Parathyroid adenoma (tissue), 2 donors: ENCODE measurements at regions not wholly inside any gene's neighbourhood (a gene's known extent, or its start where the extent isn't known, plus 50 kb on each side); places are given as distances from the start of the nearest gene placed in this dataset.

ENCODE experiments used
- H2AFZ ChIP-seq: fragments of 300-600 bp; sonication (generic); one replicate; pipeline ENCODE4 v1.7.0; 2017; ENCODE audit warnings: antibody characterized with exemption, mild to moderate bottlenecking
- H3K27ac ChIP-seq: fragments of 300-600 bp; sonication (generic); one replicate; pipeline ENCODE4 v1.7.0; 2017
- H3K27me3 ChIP-seq: fragments of 300-600 bp; sonication (generic); one replicate; pipeline ENCODE4 v1.7.0; 2017; ENCODE audit warnings: low read length; ENCODE audit not compliant: control insufficient read depth, insufficient read depth
- H3K36me3 ChIP-seq: fragments of 300-600 bp; sonication (generic); one replicate; pipeline ENCODE4 v1.7.0; 2017; ENCODE audit warnings: low read length; ENCODE audit not compliant: control insufficient read depth, insufficient read depth
- H3K4me1 ChIP-seq: fragments of 300-600 bp; sonication (generic); one replicate; pipeline ENCODE4 v1.7.0; 2017; ENCODE audit warnings: control low read depth
- H3K4me2 ChIP-seq: fragments of 300-600 bp; sonication (generic); one replicate; pipeline ENCODE4 v1.7.0; 2017; ENCODE audit warnings: low read length
- H3K4me3 ChIP-seq: fragments of 300-600 bp; sonication (generic); one replicate; pipeline ENCODE4 v1.7.0; 2017; ENCODE audit warnings: low read depth, low read length
- H3K79me2 ChIP-seq: fragments of 300-600 bp; sonication (generic); one replicate; pipeline ENCODE4 v1.7.0; 2017; ENCODE audit warnings: control low read depth
- H3K9ac ChIP-seq: fragments of 300-600 bp; sonication (generic); one replicate; pipeline ENCODE4 v1.7.0; 2017; ENCODE audit warnings: mild to moderate bottlenecking
- H3K9me3 ChIP-seq: fragments of 300-600 bp; sonication (generic); one replicate; pipeline ENCODE4 v1.7.0; 2017; ENCODE audit warnings: low read length; ENCODE audit not compliant: control insufficient read depth
- TF ChIP-seq, protein P1 (sequence below): fragments of 300-600 bp; sonication (generic); IDR thresholded peaks from one replicate; pipeline ENCODE4 v1.7.0; 2017; ENCODE audit warnings: antibody characterized with exemption, mild to moderate bottlenecking
- donor health status: primary hyperparathyroidism.

DNA sequence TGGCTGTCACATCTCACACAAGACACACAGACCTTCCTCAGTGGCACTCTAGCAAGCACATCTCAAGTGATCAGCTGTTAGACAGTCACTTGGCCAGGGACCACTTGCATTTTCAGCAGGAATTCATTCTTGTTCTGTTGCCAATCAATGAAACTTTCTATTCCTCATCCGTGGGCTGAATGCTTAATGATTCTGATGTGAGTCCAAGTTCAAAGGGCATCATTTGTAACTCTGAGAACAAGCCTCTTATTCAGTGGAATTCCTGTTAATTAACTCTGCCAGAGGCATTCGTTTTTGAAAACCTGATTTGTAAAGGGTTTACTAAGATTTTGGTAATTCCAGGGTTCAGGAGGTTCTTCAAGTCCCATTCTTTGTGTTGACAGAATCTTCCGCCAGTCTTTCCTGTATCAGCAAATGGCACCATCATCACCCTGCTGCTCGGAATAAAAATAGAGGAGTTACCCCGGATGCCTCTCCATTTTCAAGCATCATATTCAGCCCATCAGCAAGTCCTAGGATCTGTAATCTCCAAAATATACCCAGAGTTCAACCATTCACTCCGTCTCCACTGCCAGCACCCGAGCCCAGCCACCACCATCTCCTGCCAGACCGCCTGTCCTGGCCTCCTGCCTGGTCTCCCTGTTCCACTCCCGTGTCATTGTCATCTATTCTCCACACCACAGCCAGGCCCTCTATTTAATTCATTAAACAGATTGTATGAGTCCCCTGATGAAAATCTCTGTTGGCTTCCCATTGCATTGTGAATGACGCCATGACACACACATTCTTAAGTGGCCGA, 473.4 kb downstream of the AACS start:
- no peaks in the 10 kb centered on the region for H3K9me3 ChIP-seq

DNA sequence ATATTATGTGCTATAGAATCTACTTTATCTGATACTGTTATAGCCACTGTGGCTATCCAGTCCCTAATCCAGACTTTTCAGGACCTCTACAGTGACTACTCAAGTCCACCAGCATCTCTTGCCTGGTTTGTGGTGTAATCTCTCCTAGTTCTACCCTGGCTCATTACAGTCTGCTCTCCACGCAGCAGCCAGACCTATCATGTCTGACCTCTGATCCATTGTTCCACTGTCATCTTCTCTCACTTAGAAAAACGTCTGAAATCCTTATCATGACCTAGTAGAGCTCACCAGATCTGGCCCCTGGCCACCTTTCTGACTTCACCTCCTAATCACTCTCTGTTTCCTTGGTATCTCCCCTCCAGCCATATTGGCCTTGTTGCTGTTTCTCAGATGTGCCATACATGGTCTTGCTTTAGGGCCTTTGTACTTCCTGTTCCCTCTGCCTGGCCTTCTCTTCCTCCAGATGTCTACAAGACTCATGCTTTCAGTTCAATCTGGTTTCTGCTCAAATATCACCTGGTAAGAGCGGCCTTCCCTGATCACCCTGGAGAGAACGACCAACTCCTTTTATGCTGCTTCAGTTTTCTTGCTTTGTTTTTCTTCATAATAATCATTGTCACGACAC, 475.5 kb downstream of the AACS start:
- Histone ChIP-seq H3K27ac (no peak overlapping the region), H3K4me2 (no peak overlapping the region), H2AFZ (no peak overlapping the region), H3K9me3 (no peaks in the 10 kb centered on the region), H3K4me1 (no peaks in the 10 kb centered on the region), H3K79me2 (no peaks in the 10 kb centered on the region), H3K9ac (no peak overlapping the region), H3K27me3 (no peaks in the 10 kb centered on the region), H3K4me3 (no peak overlapping the region), H3K36me3 (no peaks in the 10 kb centered on the region)
- TF ChIP-seq, protein P1, sequence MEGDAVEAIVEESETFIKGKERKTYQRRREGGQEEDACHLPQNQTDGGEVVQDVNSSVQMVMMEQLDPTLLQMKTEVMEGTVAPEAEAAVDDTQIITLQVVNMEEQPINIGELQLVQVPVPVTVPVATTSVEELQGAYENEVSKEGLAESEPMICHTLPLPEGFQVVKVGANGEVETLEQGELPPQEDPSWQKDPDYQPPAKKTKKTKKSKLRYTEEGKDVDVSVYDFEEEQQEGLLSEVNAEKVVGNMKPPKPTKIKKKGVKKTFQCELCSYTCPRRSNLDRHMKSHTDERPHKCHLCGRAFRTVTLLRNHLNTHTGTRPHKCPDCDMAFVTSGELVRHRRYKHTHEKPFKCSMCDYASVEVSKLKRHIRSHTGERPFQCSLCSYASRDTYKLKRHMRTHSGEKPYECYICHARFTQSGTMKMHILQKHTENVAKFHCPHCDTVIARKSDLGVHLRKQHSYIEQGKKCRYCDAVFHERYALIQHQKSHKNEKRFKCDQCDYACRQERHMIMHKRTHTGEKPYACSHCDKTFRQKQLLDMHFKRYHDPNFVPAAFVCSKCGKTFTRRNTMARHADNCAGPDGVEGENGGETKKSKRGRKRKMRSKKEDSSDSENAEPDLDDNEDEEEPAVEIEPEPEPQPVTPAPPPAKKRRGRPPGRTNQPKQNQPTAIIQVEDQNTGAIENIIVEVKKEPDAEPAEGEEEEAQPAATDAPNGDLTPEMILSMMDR, result no peak

More for the DNA sequence above, 473.4 kb downstream of the AACS start:
- TF ChIP-seq, protein P1, result no peak
- H3K4me2 ChIP-seq, result no peak overlapping the region
- H3K27ac ChIP-seq, result no peak overlapping the region
- H3K9ac ChIP-seq, result no peak overlapping the region
- H2AFZ ChIP-seq, result no peak overlapping the region
- H3K36me3 ChIP-seq, result no peaks in the 10 kb centered on the region
- no peaks in the 10 kb centered on the region for H3K4me1 ChIP-seq
- H3K4me3 ChIP-seq, result no peak overlapping the region
- no peaks in the 10 kb centered on the region for H3K27me3 ChIP-seq
- H3K79me2 ChIP-seq, result no peaks in the 10 kb centered on the region

GRCh38 chr12:125544960-125545359, 479.7 kb downstream of the AACS start:
- H3K27me3 ChIP-seq, result no peaks in the 10 kb centered on the region
- no peak overlapping the region for H3K9ac ChIP-seq
- no peaks in the 10 kb centered on the region for H3K36me3 ChIP-seq
- no peak overlapping the region for H2AFZ ChIP-seq
- H3K4me2 ChIP-seq, result no peak overlapping the region
- H3K4me1 ChIP-seq, result no peaks in the 10 kb centered on the region
- TF ChIP-seq, protein P1, result no peak
- H3K9me3 ChIP-seq, result no peaks in the 10 kb centered on the region
- no peak overlapping the region for H3K4me3 ChIP-seq
- H3K79me2 ChIP-seq, result no peaks in the 10 kb centered on the region
- H3K27ac ChIP-seq, result no peak overlapping the region

DNA sequence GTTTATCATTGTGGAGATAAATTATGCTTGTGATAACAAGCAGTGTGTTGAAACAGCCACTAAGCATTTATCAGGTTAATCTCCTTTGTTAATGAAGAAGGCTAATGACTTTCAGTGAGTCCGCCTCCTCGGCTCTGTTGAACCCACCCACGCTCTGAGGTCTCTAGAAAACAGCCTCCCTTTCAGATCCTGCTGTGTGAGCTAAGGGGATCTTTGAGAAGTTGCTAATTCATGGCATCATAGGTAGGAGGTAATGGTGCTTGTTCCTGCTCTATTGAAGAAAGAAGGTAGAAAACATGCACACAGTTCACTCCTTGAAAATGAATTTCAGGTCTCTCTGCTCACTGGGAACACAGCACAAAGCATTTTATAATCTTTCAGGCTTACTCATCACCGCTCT, 483.9 kb downstream of the AACS start:
- Histone ChIP-seq H3K36me3 (no peaks in the 10 kb centered on the region), H3K27me3 (no peaks in the 10 kb centered on the region), H3K9ac (no peak overlapping the region), H2AFZ (no peak overlapping the region), H3K4me3 (no peak overlapping the region), H3K9me3 (no peaks in the 10 kb centered on the region), H3K79me2 (no peaks in the 10 kb centered on the region), H3K27ac (no peak overlapping the region), H3K4me1 (no peaks in the 10 kb centered on the region), H3K4me2 (no peak overlapping the region)
- TF ChIP-seq, protein P1, result no peak
